Stimulated activated CD4-positive, alpha-beta T cell treated with anti-CD3 and anti-CD28 coated beads, Interleukin-12 subunit alpha, Interleukin-12 subunit beta, amount 100 ng/mL, for 48 hours (primary cell): ENCODE measurements at regions not wholly inside any gene's neighbourhood (a gene's known extent, or its start where the extent isn't known, plus 50 kb on each side); places are given as distances from the start of the nearest gene placed in this dataset.
"Not testable (repeated sequence)": the region's sequence is repeated elsewhere in the genome, so short reads cannot be mapped to it uniquely, and the experiment has no call there.

Source experiments
- DNase-seq, 3 donors: peaks; one replicate each; pipeline ENCODE4 v3.0.0-alpha.2; 2020; ENCODE audit warnings: low read depth in 2 of 3, low spot score in 1 of 3

- DNase-seq, result no peak
Observed at GRCh38 chr2:150063432-150063889, 424.0 kb downstream of the RND3 start.

GRCh38 chr2:150062416-150062815 lies 425.1 kb downstream of the RND3 start:
- no peak for DNase-seq

- DNase-seq, result no peak
Observed at GRCh38 chr2:150060341-150060740, 427.1 kb downstream of the RND3 start.

GRCh38 chr2:150059676-150060075 lies 427.8 kb downstream of the RND3 start:
- not testable (repeated sequence) for DNase-seq

- no peak for DNase-seq
Observed at GRCh38 chr2:150052457-150052856, 435.0 kb downstream of the RND3 start.

GRCh38 chr2:150051004-150051403 lies 436.5 kb downstream of the RND3 start:
- DNase-seq, result no peak

GRCh38 chr2:150050036-150050435 lies 437.4 kb downstream of the RND3 start:
- DNase-seq, result no peak

GRCh38 chr2:150047620-150048222 lies 439.7 kb downstream of the RND3 start:
- no peak for DNase-seq

- no peak for DNase-seq
Observed at GRCh38 chr2:150046810-150047209, 440.7 kb downstream of the RND3 start.

- no peak for DNase-seq
Observed at GRCh38 chr2:150046211-150046610, 441.3 kb downstream of the RND3 start.

- DNase-seq, result no peak
Observed at GRCh38 chr2:150045601-150046000, 441.9 kb downstream of the RND3 start.

- DNase-seq, result no peak
Observed at GRCh38 chr2:150043172-150043500, 444.3 kb downstream of the RND3 start.

GRCh38 chr2:150042500-150043171 lies 444.8 kb downstream of the RND3 start:
- no peak for DNase-seq

GRCh38 chr2:150041722-150042425 lies 445.6 kb downstream of the RND3 start:
- no peak for DNase-seq

- DNase-seq, result no peak
Observed at GRCh38 chr2:150036622-150037021, 449.0 kb upstream of the MMADHC start.

- DNase-seq, result no peak
Observed at GRCh38 chr2:150034665-150035064, 447.1 kb upstream of the MMADHC start.

GRCh38 chr2:150030436-150031190 lies 443.0 kb upstream of the MMADHC start:
- no peak for DNase-seq

- no peak for DNase-seq
Observed at GRCh38 chr2:150028322-150028721, 440.7 kb upstream of the MMADHC start.

- DNase-seq, result no peak
Observed at GRCh38 chr2:150027164-150027563, 439.6 kb upstream of the MMADHC start.

- no peak for DNase-seq
Observed at GRCh38 chr2:150023663-150024062, 436.1 kb upstream of the MMADHC start.

GRCh38 chr2:150023044-150023443 lies 435.5 kb upstream of the MMADHC start:
- DNase-seq, result peak in 1 of 3 donors; percentile 0
